GM23248 (cell line): ENCODE measurements at regions not wholly inside any gene's neighbourhood (a gene's known extent, or its start where the extent isn't known, plus 50 kb on each side); places are given as distances from the start of the nearest gene placed in this dataset.

ENCODE experiments used
- EZH2 ChIP-seq: fragments of 200-600 bp; sonication (generic); IDR thresholded peaks from 2 replicates; pipeline ENCODE4 v1.6.1; 2018; ENCODE audit warnings: antibody characterized with exemption, mild to moderate bottlenecking; ENCODE audit not compliant: insufficient read depth, poor library complexity, severe bottlenecking
- EZH2phosphoT487 ChIP-seq: fragments of 200-600 bp; sonication (generic); IDR thresholded peaks from 2 replicates; pipeline ENCODE4 v1.6.1; 2018; ENCODE audit warnings: antibody characterized with exemption, moderate library complexity, mild to moderate bottlenecking, low read depth; ENCODE audit not compliant: insufficient read depth

- no peak for TF ChIP-seq EZH2
- no peak for TF ChIP-seq EZH2phosphoT487
Observed at GRCh38 chr9:29511680-29512079, 1938.4 kb upstream of the C9orf72 start.
